ENCODE measurements at regions not wholly inside any gene's neighbourhood (a gene's known extent, or its start where the extent isn't known, plus 50 kb on each side); places are given as distances from the start of the nearest gene placed in this dataset.

DNA sequence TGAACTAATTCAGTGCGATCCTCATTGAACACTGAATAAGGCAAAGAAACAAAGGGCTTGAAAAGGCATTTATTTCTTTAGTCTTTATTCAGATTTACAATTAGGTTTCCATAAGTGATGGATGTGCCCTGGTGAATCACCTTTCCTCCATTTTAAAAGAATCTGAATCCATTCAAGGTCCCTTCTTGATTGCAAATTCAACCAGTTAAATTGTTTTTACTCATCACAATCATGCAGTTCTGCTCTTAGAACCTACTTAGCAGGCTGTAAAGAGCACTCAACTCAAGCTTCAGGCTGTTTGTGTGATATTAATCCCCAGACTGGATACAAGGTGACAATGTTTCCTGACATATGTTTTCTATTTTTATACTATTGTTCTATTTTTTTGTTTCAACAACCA is 321.0 kb downstream of the TBC1D4 start:
- no peaks in the 10 kb centered on the region for H3K4me1 ChIP-seq (ENCODE audit: low read length)
- H3K27ac ChIP-seq (ENCODE audit: low read length) = no peak overlapping the region
- H3K79me2 ChIP-seq (ENCODE audit: low read length) = no peaks in the 10 kb centered on the region
- H4K20me1 ChIP-seq (ENCODE audit: insufficient read depth, low read length) = no peaks in the 10 kb centered on the region
- no peak overlapping the region for H3K9ac ChIP-seq (ENCODE audit: low read length)
- no peaks in the 10 kb centered on the region for H3K27me3 ChIP-seq (replicated peaks; ENCODE audit: insufficient read depth, low read length)
- no peak for DNase-seq
- H3K4me2 ChIP-seq (ENCODE audit: low read depth, low read length) = no peak overlapping the region
- H3K9me2 ChIP-seq (replicated peaks; ENCODE audit: insufficient read depth, low read length) = no peaks in the 10 kb centered on the region
- H2AFZ ChIP-seq (ENCODE audit: low read length) = no peak overlapping the region
- no peaks in the 10 kb centered on the region for H3F3A ChIP-seq (ENCODE audit: insufficient read depth, low read length)
- H3K4me3 ChIP-seq (ENCODE audit: low read length) = no peak overlapping the region
- TF ChIP-seq EZH2phosphoT487 (IDR thresholded peaks at IDR 0.05; ENCODE audit: low read length) (no peak), EZH2 (optimal IDR thresholded peaks at IDR 0.05; ENCODE audit: low read depth, low read length) (no peak)
- TF ChIP-seq, protein P1, sequence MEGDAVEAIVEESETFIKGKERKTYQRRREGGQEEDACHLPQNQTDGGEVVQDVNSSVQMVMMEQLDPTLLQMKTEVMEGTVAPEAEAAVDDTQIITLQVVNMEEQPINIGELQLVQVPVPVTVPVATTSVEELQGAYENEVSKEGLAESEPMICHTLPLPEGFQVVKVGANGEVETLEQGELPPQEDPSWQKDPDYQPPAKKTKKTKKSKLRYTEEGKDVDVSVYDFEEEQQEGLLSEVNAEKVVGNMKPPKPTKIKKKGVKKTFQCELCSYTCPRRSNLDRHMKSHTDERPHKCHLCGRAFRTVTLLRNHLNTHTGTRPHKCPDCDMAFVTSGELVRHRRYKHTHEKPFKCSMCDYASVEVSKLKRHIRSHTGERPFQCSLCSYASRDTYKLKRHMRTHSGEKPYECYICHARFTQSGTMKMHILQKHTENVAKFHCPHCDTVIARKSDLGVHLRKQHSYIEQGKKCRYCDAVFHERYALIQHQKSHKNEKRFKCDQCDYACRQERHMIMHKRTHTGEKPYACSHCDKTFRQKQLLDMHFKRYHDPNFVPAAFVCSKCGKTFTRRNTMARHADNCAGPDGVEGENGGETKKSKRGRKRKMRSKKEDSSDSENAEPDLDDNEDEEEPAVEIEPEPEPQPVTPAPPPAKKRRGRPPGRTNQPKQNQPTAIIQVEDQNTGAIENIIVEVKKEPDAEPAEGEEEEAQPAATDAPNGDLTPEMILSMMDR (IDR thresholded peaks at IDR 0.05; ENCODE audit: low read length) = no peak
- H3K9me3 ChIP-seq (replicated peaks; ENCODE audit: insufficient read depth, low read length) = no peaks in the 10 kb centered on the region
- no peaks in the 10 kb centered on the region for H3K36me3 ChIP-seq (replicated peaks; ENCODE audit: insufficient read depth, low read length)

DNA sequence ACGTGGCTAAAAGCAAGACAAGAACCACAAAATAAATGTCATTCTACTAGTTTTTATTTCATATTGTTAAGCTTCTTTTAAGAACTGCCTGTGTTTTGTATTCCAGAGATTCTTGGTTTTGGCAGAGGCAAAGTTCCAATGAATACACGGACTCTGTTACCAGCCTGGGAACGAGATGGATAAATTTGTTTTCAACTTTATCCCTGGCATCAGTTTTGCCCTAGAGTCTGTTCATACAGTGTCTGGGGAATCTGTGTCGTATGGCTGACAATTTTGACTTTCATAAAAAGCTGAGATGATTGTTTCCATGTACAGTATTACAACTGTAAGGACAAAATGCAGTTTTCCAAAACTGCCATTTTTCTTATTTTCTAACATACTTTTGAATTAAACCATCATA is 327.6 kb downstream of the TBC1D4 start:
- no peak overlapping the region for H2AFZ ChIP-seq (ENCODE audit: low read length)
- H3K4me3 ChIP-seq (ENCODE audit: low read length) = no peak overlapping the region
- H4K20me1 ChIP-seq (ENCODE audit: insufficient read depth, low read length) = no peaks in the 10 kb centered on the region
- no peaks in the 10 kb centered on the region for H3K9me3 ChIP-seq (replicated peaks; ENCODE audit: insufficient read depth, low read length)
- H3K36me3 ChIP-seq (replicated peaks; ENCODE audit: insufficient read depth, low read length) = no peaks in the 10 kb centered on the region
- no peaks in the 10 kb centered on the region for H3K27me3 ChIP-seq (replicated peaks; ENCODE audit: insufficient read depth, low read length)
- no peak overlapping the region for H3K9ac ChIP-seq (ENCODE audit: low read length)
- H3F3A ChIP-seq (ENCODE audit: insufficient read depth, low read length) = no peaks in the 10 kb centered on the region
- no peaks in the 10 kb centered on the region for H3K79me2 ChIP-seq (ENCODE audit: low read length)
- no peaks in the 10 kb centered on the region for H3K9me2 ChIP-seq (replicated peaks; ENCODE audit: insufficient read depth, low read length)
- TF ChIP-seq, protein P1 (IDR thresholded peaks at IDR 0.05; ENCODE audit: low read length) = no peak
- TF ChIP-seq EZH2 (optimal IDR thresholded peaks at IDR 0.05; ENCODE audit: low read depth, low read length) = no peak
- TF ChIP-seq EZH2phosphoT487 (IDR thresholded peaks at IDR 0.05; ENCODE audit: low read length) = no peak
- DNase-seq = no peak
- H3K4me2 ChIP-seq (ENCODE audit: low read depth, low read length) = no peak overlapping the region
- H3K27ac ChIP-seq (ENCODE audit: low read length) = no peak overlapping the region
- H3K4me1 ChIP-seq (ENCODE audit: low read length) = no peaks in the 10 kb centered on the region

DNA sequence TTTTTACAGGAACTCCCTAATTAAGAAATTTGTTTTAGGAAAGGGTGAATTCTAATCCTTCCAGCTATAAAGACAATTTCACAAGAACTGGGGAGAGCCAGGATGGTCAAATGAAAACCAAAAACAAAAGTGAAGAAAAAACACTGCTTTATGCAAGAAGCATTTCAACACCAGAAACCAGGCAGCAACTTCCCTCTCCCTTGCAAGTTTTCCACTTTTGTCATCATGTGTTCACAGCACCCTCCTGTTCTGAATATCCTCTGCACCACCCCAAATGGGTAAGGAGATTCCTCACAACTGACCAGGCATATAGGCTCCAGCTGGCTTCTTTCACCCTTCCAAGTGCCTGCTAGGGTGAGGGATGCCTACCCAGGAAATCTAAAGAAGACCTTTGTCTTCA is 328.1 kb downstream of the TBC1D4 start:
- Histone ChIP-seq H3K36me3 (replicated peaks; ENCODE audit: insufficient read depth, low read length) (no peaks in the 10 kb centered on the region), H3K9me2 (replicated peaks; ENCODE audit: insufficient read depth, low read length) (no peaks in the 10 kb centered on the region), H3K4me2 (ENCODE audit: low read depth, low read length) (no peak overlapping the region), H3K9me3 (replicated peaks; ENCODE audit: insufficient read depth, low read length) (no peaks in the 10 kb centered on the region), H3K9ac (ENCODE audit: low read length) (no peak overlapping the region), H3K27me3 (replicated peaks; ENCODE audit: insufficient read depth, low read length) (no peaks in the 10 kb centered on the region), H3K27ac (ENCODE audit: low read length) (no peak overlapping the region), H3F3A (ENCODE audit: insufficient read depth, low read length) (no peaks in the 10 kb centered on the region), H3K79me2 (ENCODE audit: low read length) (no peaks in the 10 kb centered on the region), H4K20me1 (ENCODE audit: insufficient read depth, low read length) (no peaks in the 10 kb centered on the region), H2AFZ (ENCODE audit: low read length) (no peak overlapping the region), H3K4me1 (ENCODE audit: low read length) (no peaks in the 10 kb centered on the region), H3K4me3 (ENCODE audit: low read length) (no peak overlapping the region)
- TF ChIP-seq, protein P1 (IDR thresholded peaks at IDR 0.05; ENCODE audit: low read length) = no peak
- TF ChIP-seq EZH2 (optimal IDR thresholded peaks at IDR 0.05; ENCODE audit: low read depth, low read length) = no peak
- no peak for TF ChIP-seq EZH2phosphoT487 (IDR thresholded peaks at IDR 0.05; ENCODE audit: low read length)
- no peak for DNase-seq
